Rectal smooth muscle tissue (tissue), 1 donor: ENCODE measurements at regions not wholly inside any gene's neighbourhood (a gene's known extent, or its start where the extent isn't known, plus 50 kb on each side); places are given as distances from the start of the nearest gene placed in this dataset.
A peak's percentile ranks its signal among the peaks of the same experiment; 100 is the strongest.

Source experiments
- H3K27ac ChIP-seq: one replicate; pipeline ENCODE4 v1.7.0; 2013; ENCODE audit warnings: low read depth, low read length, inconsistent platforms
- H3K27me3 ChIP-seq: one replicate; pipeline ENCODE4 v1.7.0; 2013; ENCODE audit warnings: low read length; ENCODE audit not compliant: control insufficient read depth, insufficient read depth
- H3K36me3 ChIP-seq: one replicate; pipeline ENCODE4 v1.7.0; 2013; ENCODE audit warnings: low read length; ENCODE audit not compliant: control insufficient read depth, insufficient read depth
- H3K4me1 ChIP-seq: one replicate; pipeline ENCODE4 v1.7.0; 2013; ENCODE audit warnings: low read length; ENCODE audit not compliant: control insufficient read depth, insufficient read depth
- H3K4me3 ChIP-seq: one replicate; pipeline ENCODE4 v1.7.0; 2013; ENCODE audit warnings: low read length
- H3K9ac ChIP-seq: one replicate; pipeline ENCODE4 v1.7.0; 2013; ENCODE audit warnings: low read length

GRCh38 chr2:217643789-217644301 lies 358.9 kb downstream of the TNS1 start:
- H3K4me1 ChIP-seq: peaks cover 3% of the 10 kb centered on the region
- no peak overlapping the region for H3K27ac ChIP-seq
- H3K9ac ChIP-seq: no peak overlapping the region
- no peaks in the 10 kb centered on the region for H3K27me3 ChIP-seq
- no peak overlapping the region for H3K4me3 ChIP-seq
- H3K36me3 ChIP-seq: no peaks in the 10 kb centered on the region

GRCh38 chr2:217642944-217643343 lies 359.9 kb downstream of the TNS1 start:
- no peak overlapping the region for H3K9ac ChIP-seq
- H3K27ac ChIP-seq: no peak overlapping the region
- no peak overlapping the region for H3K4me3 ChIP-seq
- H3K36me3 ChIP-seq: no peaks in the 10 kb centered on the region
- H3K4me1 ChIP-seq: peaks cover 7% of the 10 kb centered on the region
- no peaks in the 10 kb centered on the region for H3K27me3 ChIP-seq

GRCh38 chr2:217641960-217642359 lies 360.8 kb downstream of the TNS1 start:
- Histone ChIP-seq H3K27me3 (no peaks in the 10 kb centered on the region), H3K4me3 (no peak overlapping the region), H3K36me3 (no peaks in the 10 kb centered on the region), H3K27ac (no peak overlapping the region), H3K9ac (no peak overlapping the region), H3K4me1 (peaks cover 7% of the 10 kb centered on the region)

GRCh38 chr2:217639481-217639880 lies 363.3 kb downstream of the TNS1 start:
- Histone ChIP-seq H3K36me3 (no peaks in the 10 kb centered on the region), H3K27me3 (no peaks in the 10 kb centered on the region), H3K9ac (no peak overlapping the region), H3K4me1 (peaks cover 7% of the 10 kb centered on the region), H3K4me3 (no peak overlapping the region), H3K27ac (no peak overlapping the region)

GRCh38 chr2:217638533-217638932 lies 364.3 kb downstream of the TNS1 start:
- Histone ChIP-seq H3K9ac (no peak overlapping the region), H3K4me1 (peaks cover 4% of the 10 kb centered on the region), H3K27ac (no peak overlapping the region), H3K27me3 (no peaks in the 10 kb centered on the region), H3K36me3 (no peaks in the 10 kb centered on the region), H3K4me3 (no peak overlapping the region)

- H3K4me1 ChIP-seq: peaks cover 6% of the 10 kb centered on the region
- H3K27ac ChIP-seq: no peak overlapping the region
- no peak overlapping the region for H3K4me3 ChIP-seq
- H3K27me3 ChIP-seq: no peaks in the 10 kb centered on the region
- H3K36me3 ChIP-seq: no peaks in the 10 kb centered on the region
- H3K9ac ChIP-seq: no peak overlapping the region
Observed at GRCh38 chr2:217638031-217638430, 364.8 kb downstream of the TNS1 start.

- Histone ChIP-seq H3K27ac (no peak overlapping the region), H3K36me3 (no peaks in the 10 kb centered on the region), H3K4me3 (no peak overlapping the region), H3K9ac (no peak overlapping the region), H3K4me1 (peaks cover 12% of the 10 kb centered on the region), H3K27me3 (no peaks in the 10 kb centered on the region)
Observed at GRCh38 chr2:217636991-217637561, 365.7 kb downstream of the TNS1 start.

GRCh38 chr2:217636578-217636977 lies 366.2 kb downstream of the TNS1 start:
- no peaks in the 10 kb centered on the region for H3K27me3 ChIP-seq
- H3K4me1 ChIP-seq: peaks cover 16% of the 10 kb centered on the region
- H3K27ac ChIP-seq: no peak overlapping the region
- no peak overlapping the region for H3K4me3 ChIP-seq
- no peak overlapping the region for H3K9ac ChIP-seq
- H3K36me3 ChIP-seq: no peaks in the 10 kb centered on the region

GRCh38 chr2:217634871-217635270 lies 367.9 kb downstream of the TNS1 start:
- H3K9ac ChIP-seq: no peak overlapping the region
- H3K4me3 ChIP-seq: no peak overlapping the region
- H3K36me3 ChIP-seq: no peaks in the 10 kb centered on the region
- no peak overlapping the region for H3K27ac ChIP-seq
- no peaks in the 10 kb centered on the region for H3K27me3 ChIP-seq
- peaks cover 17% of the 10 kb centered on the region for H3K4me1 ChIP-seq

- H3K36me3 ChIP-seq: no peaks in the 10 kb centered on the region
- H3K4me3 ChIP-seq: no peak overlapping the region
- H3K9ac ChIP-seq: no peak overlapping the region
- peak overlapping the region; percentile 48 for H3K27ac ChIP-seq
- H3K4me1 ChIP-seq: peaks cover 14% of the 10 kb centered on the region
- H3K27me3 ChIP-seq: no peaks in the 10 kb centered on the region
Observed at GRCh38 chr2:217632043-217632442, 370.8 kb downstream of the TNS1 start.

- Histone ChIP-seq H3K4me1 (peaks cover 14% of the 10 kb centered on the region), H3K4me3 (no peak overlapping the region), H3K9ac (no peak overlapping the region), H3K27me3 (no peaks in the 10 kb centered on the region), H3K27ac (no peak overlapping the region), H3K36me3 (no peaks in the 10 kb centered on the region)
Observed at GRCh38 chr2:217631115-217631514, 371.7 kb downstream of the TNS1 start.

- Histone ChIP-seq H3K9ac (no peak overlapping the region), H3K4me1 (peaks cover 26% of the 10 kb centered on the region), H3K27me3 (no peaks in the 10 kb centered on the region), H3K36me3 (no peaks in the 10 kb centered on the region), H3K27ac (no peak overlapping the region), H3K4me3 (no peak overlapping the region)
Observed at GRCh38 chr2:217629347-217629746, 373.4 kb downstream of the TNS1 start.

GRCh38 chr2:217628061-217628460 lies 374.7 kb downstream of the TNS1 start:
- Histone ChIP-seq H3K4me3 (no peak overlapping the region), H3K4me1 (peaks cover 27% of the 10 kb centered on the region), H3K27me3 (no peaks in the 10 kb centered on the region), H3K9ac (no peak overlapping the region), H3K36me3 (no peaks in the 10 kb centered on the region), H3K27ac (no peak overlapping the region)
